ENCODE measurements at regions not wholly inside any gene's neighbourhood (a gene's known extent, or its start where the extent isn't known, plus 50 kb on each side); places are given as distances from the start of the nearest gene placed in this dataset.

GRCh38 chr9:129486756-129487657 is 133.9 kb downstream of the C9orf50 start:
- DNase-seq = no peak

GRCh38 chr9:129485145-129485774 is 135.6 kb downstream of the C9orf50 start:
- DNase-seq = no peak

GRCh38 chr9:129484352-129485000 is 136.4 kb downstream of the C9orf50 start:
- DNase-seq = no peak

- DNase-seq = peak; percentile 38
Measured at GRCh38 chr9:129483415-129484351, 137.2 kb downstream of the C9orf50 start.

GRCh38 chr9:129482521-129483414 is 138.1 kb downstream of the C9orf50 start:
- DNase-seq = peak; percentile 33

GRCh38 chr9:129481810-129482511 is 138.9 kb downstream of the C9orf50 start:
- no peak for DNase-seq

- no peak for DNase-seq
Measured at GRCh38 chr9:129481424-129481809, 139.5 kb downstream of the C9orf50 start.

- DNase-seq = no peak
Measured at GRCh38 chr9:129480745-129481144, 140.2 kb downstream of the C9orf50 start.

GRCh38 chr9:129480227-129480626 is 140.7 kb downstream of the C9orf50 start:
- no peak for DNase-seq

GRCh38 chr9:129479631-129480011 is 141.3 kb downstream of the C9orf50 start:
- no peak for DNase-seq

GRCh38 chr9:129478961-129479630 is 141.8 kb downstream of the C9orf50 start:
- DNase-seq = no peak

GRCh38 chr9:129478461-129478860 is 142.4 kb downstream of the C9orf50 start:
- DNase-seq = no peak

- no peak for DNase-seq
Measured at GRCh38 chr9:129476821-129477611, 143.9 kb downstream of the C9orf50 start.

GRCh38 chr9:129474740-129475404 is 146.0 kb downstream of the C9orf50 start:
- no peak for DNase-seq

GRCh38 chr9:129473523-129474244 is 147.2 kb downstream of the C9orf50 start:
- DNase-seq = no peak

- DNase-seq = no peak
Measured at GRCh38 chr9:129472651-129473102, 148.2 kb downstream of the C9orf50 start.

GRCh38 chr9:129471201-129472019 is 149.5 kb downstream of the C9orf50 start:
- DNase-seq = no peak

All from CD4-positive, alpha-beta T cell treated with Interleukin-4 for 4 hours (primary cell).